HL-60 (cell line): ENCODE measurements at regions not wholly inside any gene's neighbourhood (a gene's known extent, or its start where the extent isn't known, plus 50 kb on each side); places are given as distances from the start of the nearest gene placed in this dataset.

Source experiments
- DNase-seq, 2 experiments: peaks; one replicate each; pipeline ENCODE4 v3.0.0-alpha.2; 2010 to 2020; ENCODE audit warnings: low read depth in 1 of 2, low spot score in 1 of 2
- H3K27ac ChIP-seq: fragments of 250-450 bp; sonication (Bioruptor Pico); replicated peaks from 2 replicates; pipeline ENCODE4 v1.5.1; 2020; ENCODE audit warnings: mild to moderate bottlenecking, moderate library complexity
- H3K27me3 ChIP-seq: fragments of 250-450 bp; sonication (Bioruptor Pico); 2 replicates; pipeline ENCODE4 v1.5.1; 2021; ENCODE audit warnings: mild to moderate bottlenecking, moderate library complexity; ENCODE audit not compliant: insufficient read depth, poor library complexity, severe bottlenecking
- H3K4me3 ChIP-seq: replicated peaks from 2 replicates; pipeline ENCODE4 v1.5.1; 2011; ENCODE audit warnings: mild to moderate bottlenecking, control low read depth, low read length; ENCODE audit not compliant: insufficient read depth
- CTCF ChIP-seq: IDR thresholded peaks from one replicate; pipeline ENCODE4 v1.5.1; 2011; ENCODE audit warnings: low read length, control low read depth, inconsistent platforms; ENCODE audit not compliant: insufficient read depth
- GABPA ChIP-seq: IDR thresholded peaks from 2 replicates; pipeline ENCODE4 v1.6.1; 2012; ENCODE audit warnings: low read depth
- POLR2AphosphoS5 ChIP-seq: IDR thresholded peaks from 2 replicates; pipeline ENCODE4 v1.6.1; 2012; ENCODE audit warnings: low read depth
- SPI1 ChIP-seq: IDR thresholded peaks from 2 replicates; pipeline ENCODE4 v1.6.1; 2012; ENCODE audit warnings: low read depth, mild to moderate bottlenecking, borderline replicate concordance
- TF ChIP-seq, protein P1 (sequence below): IDR thresholded peaks from 2 replicates; pipeline ENCODE4 v1.6.1; 2012; ENCODE audit warnings: low read depth; ENCODE audit not compliant: insufficient replicate concordance

DNA sequence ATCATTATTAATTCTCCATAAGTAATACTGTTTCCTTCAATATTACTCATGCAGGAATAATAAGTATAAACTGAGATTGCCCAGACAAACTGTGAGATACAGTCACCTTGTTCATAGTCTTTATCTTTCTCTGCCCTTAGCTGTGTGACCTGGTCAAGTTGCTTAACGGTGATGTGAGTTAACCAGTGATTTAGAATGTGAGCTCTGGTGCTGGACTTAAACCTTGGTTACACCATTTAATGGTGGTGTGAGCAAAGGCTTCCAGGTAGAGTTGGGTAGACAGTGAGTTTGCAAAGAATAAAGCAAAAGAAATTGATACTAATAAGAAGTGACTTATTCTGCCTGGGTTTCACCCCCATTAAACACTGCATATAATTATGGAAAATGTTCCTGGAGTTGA, 86.2 kb upstream of the DEFB112 start:
- Histone ChIP-seq H3K27me3 (no peaks in the 10 kb centered on the region), H3K4me3 (no peak overlapping the region), H3K27ac (no peak overlapping the region)
- DNase-seq, result no peak
- TF ChIP-seq GABPA (no peak), POLR2AphosphoS5 (no peak), SPI1 (no peak), CTCF (no peak)
- TF ChIP-seq, protein P1, sequence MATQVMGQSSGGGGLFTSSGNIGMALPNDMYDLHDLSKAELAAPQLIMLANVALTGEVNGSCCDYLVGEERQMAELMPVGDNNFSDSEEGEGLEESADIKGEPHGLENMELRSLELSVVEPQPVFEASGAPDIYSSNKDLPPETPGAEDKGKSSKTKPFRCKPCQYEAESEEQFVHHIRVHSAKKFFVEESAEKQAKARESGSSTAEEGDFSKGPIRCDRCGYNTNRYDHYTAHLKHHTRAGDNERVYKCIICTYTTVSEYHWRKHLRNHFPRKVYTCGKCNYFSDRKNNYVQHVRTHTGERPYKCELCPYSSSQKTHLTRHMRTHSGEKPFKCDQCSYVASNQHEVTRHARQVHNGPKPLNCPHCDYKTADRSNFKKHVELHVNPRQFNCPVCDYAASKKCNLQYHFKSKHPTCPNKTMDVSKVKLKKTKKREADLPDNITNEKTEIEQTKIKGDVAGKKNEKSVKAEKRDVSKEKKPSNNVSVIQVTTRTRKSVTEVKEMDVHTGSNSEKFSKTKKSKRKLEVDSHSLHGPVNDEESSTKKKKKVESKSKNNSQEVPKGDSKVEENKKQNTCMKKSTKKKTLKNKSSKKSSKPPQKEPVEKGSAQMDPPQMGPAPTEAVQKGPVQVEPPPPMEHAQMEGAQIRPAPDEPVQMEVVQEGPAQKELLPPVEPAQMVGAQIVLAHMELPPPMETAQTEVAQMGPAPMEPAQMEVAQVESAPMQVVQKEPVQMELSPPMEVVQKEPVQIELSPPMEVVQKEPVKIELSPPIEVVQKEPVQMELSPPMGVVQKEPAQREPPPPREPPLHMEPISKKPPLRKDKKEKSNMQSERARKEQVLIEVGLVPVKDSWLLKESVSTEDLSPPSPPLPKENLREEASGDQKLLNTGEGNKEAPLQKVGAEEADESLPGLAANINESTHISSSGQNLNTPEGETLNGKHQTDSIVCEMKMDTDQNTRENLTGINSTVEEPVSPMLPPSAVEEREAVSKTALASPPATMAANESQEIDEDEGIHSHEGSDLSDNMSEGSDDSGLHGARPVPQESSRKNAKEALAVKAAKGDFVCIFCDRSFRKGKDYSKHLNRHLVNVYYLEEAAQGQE, result no peak

DNA sequence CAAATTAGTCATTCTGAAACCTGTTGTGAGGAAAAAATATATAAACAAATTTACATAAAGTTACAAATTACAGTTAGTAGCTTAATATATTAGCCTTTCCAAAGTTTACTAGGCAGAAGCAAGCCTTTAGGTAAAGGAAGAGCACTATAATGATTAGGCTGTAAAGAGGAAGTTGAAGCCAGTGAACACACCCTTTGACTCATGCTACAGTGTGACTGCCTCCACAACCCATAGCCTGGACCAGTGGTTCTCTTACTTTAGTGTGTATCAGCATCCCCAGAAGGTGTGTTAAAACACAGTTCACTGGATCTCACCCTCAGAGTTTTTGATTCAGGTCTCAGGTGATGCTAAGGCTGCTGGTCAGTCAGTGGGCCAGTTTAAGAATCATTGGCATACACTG, 91.4 kb upstream of the DEFB112 start:
- no peak overlapping the region for H3K27ac ChIP-seq
- DNase-seq, result no peak
- no peak overlapping the region for H3K4me3 ChIP-seq
- TF ChIP-seq CTCF, result no peak
- TF ChIP-seq, protein P1, result no peak
- TF ChIP-seq POLR2AphosphoS5, result no peak
- TF ChIP-seq GABPA, result no peak
- TF ChIP-seq SPI1, result no peak
- no peaks in the 10 kb centered on the region for H3K27me3 ChIP-seq

DNA sequence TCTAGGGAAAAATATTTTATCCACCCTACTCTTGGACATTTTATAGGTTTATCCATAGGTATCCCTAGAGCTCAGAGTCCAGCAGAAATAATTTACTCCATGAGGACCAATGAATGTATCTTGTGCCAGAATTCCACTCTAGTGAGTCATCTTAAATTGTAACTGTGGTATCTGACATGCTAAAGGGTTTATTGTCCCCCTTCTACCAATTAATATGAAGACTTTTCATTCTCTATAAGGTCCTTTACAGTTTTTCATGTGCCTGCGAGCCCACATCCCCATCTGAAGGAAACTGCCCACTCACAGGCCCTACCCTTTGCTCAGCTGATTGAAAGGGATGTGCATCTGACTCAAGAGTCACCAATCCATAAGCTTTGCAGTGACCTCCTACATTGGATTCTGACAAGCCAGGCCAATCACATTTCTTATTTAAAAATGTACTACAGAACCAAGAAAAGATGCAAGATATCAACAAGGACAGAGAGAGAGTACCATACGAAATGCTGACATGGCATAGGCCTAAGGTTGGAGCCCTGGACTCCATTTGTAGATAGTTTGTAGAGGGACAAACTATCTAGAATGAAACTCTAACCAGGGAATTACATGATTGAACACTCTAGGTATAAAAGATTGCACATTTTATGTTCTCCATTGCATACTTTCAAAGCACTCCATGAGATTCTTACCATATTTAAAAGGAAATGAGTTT, 93.4 kb upstream of the DEFB112 start:
- Histone ChIP-seq H3K27ac (no peak overlapping the region), H3K4me3 (no peak overlapping the region), H3K27me3 (no peaks in the 10 kb centered on the region)
- DNase-seq, result no peak
- TF ChIP-seq SPI1 (no peak), GABPA (no peak), CTCF (no peak), POLR2AphosphoS5 (no peak)
- TF ChIP-seq, protein P1, result no peak
